Smooth muscle cell (in vitro differentiated cells): ENCODE measurements at regions not wholly inside any gene's neighbourhood (a gene's known extent, or its start where the extent isn't known, plus 50 kb on each side); places are given as distances from the start of the nearest gene placed in this dataset.
"Not testable (repeated sequence)": the region's sequence is repeated elsewhere in the genome, so short reads cannot be mapped to it uniquely, and the experiment has no call there.

Experiments
- DNase-seq: peaks from one replicate; lab custom pipeline; 2025; ENCODE audit not compliant: unreplicated experiment; lab: John Stamatoyannopoulos, UW
- H2AFZ ChIP-seq: fragments of 200-600 bp; sonication (generic); 2 replicates; pipeline ENCODE4 v1.6.0; 2016; ENCODE audit warnings: antibody characterized with exemption, low read depth, mild to moderate bottlenecking
- H3F3A ChIP-seq: fragments of 200-600 bp; sonication (generic); 2 replicates; pipeline ENCODE4 v1.6.0; 2017; ENCODE audit warnings: antibody characterized with exemption, low read depth
- H3K27ac ChIP-seq: fragments of 200-600 bp; sonication (generic); 2 replicates; pipeline ENCODE4 v1.5.1; 2016; ENCODE audit warnings: low read depth, mild to moderate bottlenecking
- H3K27me3 ChIP-seq: fragments of 200-600 bp; sonication (generic); 2 replicates; pipeline ENCODE4 v1.6.1; 2016; ENCODE audit warnings: low read depth, mild to moderate bottlenecking
- H3K36me3 ChIP-seq: fragments of 200-600 bp; sonication (generic); 2 replicates; pipeline ENCODE4 v1.5.1; 2016; ENCODE audit warnings: low read depth
- H3K4me1 ChIP-seq: fragments of 200-600 bp; sonication (generic); 2 replicates; pipeline ENCODE4 v1.5.1; 2016; ENCODE audit warnings: low read depth
- H3K4me2 ChIP-seq: fragments of 200-600 bp; sonication (generic); 2 replicates; pipeline ENCODE4 v1.6.0; 2016; ENCODE audit warnings: mild to moderate bottlenecking
- H3K4me3 ChIP-seq: fragments of 200-600 bp; sonication (generic); 2 replicates; pipeline ENCODE4 v1.5.1; 2016; ENCODE audit warnings: mild to moderate bottlenecking
- H3K79me2 ChIP-seq: fragments of 200-600 bp; sonication (generic); 2 replicates; pipeline ENCODE4 v1.6.0; 2016; ENCODE audit warnings: low read depth, mild to moderate bottlenecking
- H3K9ac ChIP-seq: fragments of 200-600 bp; sonication (generic); 2 replicates; pipeline ENCODE4 v1.6.0; 2016; ENCODE audit warnings: low read depth
- H3K9me3 ChIP-seq: fragments of 200-600 bp; sonication (generic); replicated peaks from 2 replicates; pipeline ENCODE4 v1.5.1; 2016; ENCODE audit warnings: low read depth
- H4K20me1 ChIP-seq: fragments of 200-600 bp; sonication (generic); 2 replicates; pipeline ENCODE4 v1.6.0; 2016; ENCODE audit warnings: low read depth
- CTCF ChIP-seq: fragments of 200-600 bp; sonication (generic); IDR thresholded peaks from 2 replicates; pipeline ENCODE4 v1.5.1; 2017; ENCODE audit warnings: borderline replicate concordance, mild to moderate bottlenecking, antibody characterized with exemption; ENCODE audit not compliant: insufficient read depth, poor library complexity, severe bottlenecking
- WGBS: methylation state at CpG from one replicate; pipeline ENCODE4 v1.1.7; 2016; ENCODE audit warnings: low lambda C conversion rate; 5-methylcytosine and 5-hydroxymethylcytosine counted together

GRCh38 chr2:32874931-32875330 is 71.8 kb upstream of the LTBP1 start:
- Histone ChIP-seq H3K9ac (no peak overlapping the region), H3K79me2 (no peaks in the 10 kb centered on the region), H3F3A (no peaks in the 10 kb centered on the region), H3K36me3 (no peaks in the 10 kb centered on the region), H3K9me3 (no peaks in the 10 kb centered on the region), H3K4me3 (no peak overlapping the region), H3K4me1 (no peaks in the 10 kb centered on the region), H2AFZ (no peak overlapping the region), H3K4me2 (no peak overlapping the region), H3K27ac (no peak overlapping the region), H3K27me3 (no peaks in the 10 kb centered on the region), H4K20me1 (no peaks in the 10 kb centered on the region)
- 93% methylated on average over 3 of the region's 3 CpGs for WGBS
- no peak for TF ChIP-seq CTCF
- DNase-seq = no peak

GRCh38 chr2:32877587-32878510 is 68.9 kb upstream of the LTBP1 start:
- no peaks in the 10 kb centered on the region for H3K79me2 ChIP-seq
- H3K4me2 ChIP-seq = no peak overlapping the region
- no peaks in the 10 kb centered on the region for H3K4me1 ChIP-seq
- no peak overlapping the region for H3K4me3 ChIP-seq
- H3K9ac ChIP-seq = no peak overlapping the region
- no peaks in the 10 kb centered on the region for H3K36me3 ChIP-seq
- TF ChIP-seq CTCF = no peak
- 89% methylated on average over 12 of the region's 12 CpGs for WGBS
- no peaks in the 10 kb centered on the region for H3K27me3 ChIP-seq
- H2AFZ ChIP-seq = no peak overlapping the region
- H3K27ac ChIP-seq = no peak overlapping the region
- DNase-seq = no peak
- no peaks in the 10 kb centered on the region for H4K20me1 ChIP-seq
- no peaks in the 10 kb centered on the region for H3K9me3 ChIP-seq
- peaks cover 8% of the 10 kb centered on the region for H3F3A ChIP-seq

GRCh38 chr2:32879943-32880342 is 66.8 kb upstream of the LTBP1 start:
- not testable (repeated sequence) for DNase-seq, H3K27me3 ChIP-seq, H3K79me2 ChIP-seq, H3K9ac ChIP-seq, H4K20me1 ChIP-seq, H3K27ac ChIP-seq, H3F3A ChIP-seq, H3K9me3 ChIP-seq, H3K4me1 ChIP-seq, H3K4me2 ChIP-seq, H2AFZ ChIP-seq, H3K4me3 ChIP-seq, H3K36me3 ChIP-seq
- 98% methylated on average over 7 of the region's 7 CpGs for WGBS

- TF ChIP-seq CTCF = no peak
- no peak for DNase-seq
- Histone ChIP-seq H3K36me3 (no peaks in the 10 kb centered on the region), H2AFZ (no peak overlapping the region), H3K4me3 (no peak overlapping the region), H3K79me2 (no peaks in the 10 kb centered on the region), H3K27me3 (no peaks in the 10 kb centered on the region), H3K4me1 (no peaks in the 10 kb centered on the region), H4K20me1 (no peaks in the 10 kb centered on the region), H3K9me3 (no peaks in the 10 kb centered on the region), H3K4me2 (peak overlapping the region; percentile 26), H3F3A (peaks cover 8% of the 10 kb centered on the region), H3K9ac (no peak overlapping the region), H3K27ac (peak overlapping the region; percentile 28)
- 29% methylated on average over 10 of the region's 10 CpGs for WGBS
Measured at GRCh38 chr2:32882816-32883810, 63.6 kb upstream of the LTBP1 start.
